SJCRH30 (cell line): ENCODE measurements at regions not wholly inside any gene's neighbourhood (a gene's known extent, or its start where the extent isn't known, plus 50 kb on each side); places are given as distances from the start of the nearest gene placed in this dataset.
"Not testable (repeated sequence)": the region's sequence is repeated elsewhere in the genome, so short reads cannot be mapped to it uniquely, and the experiment has no call there.

Source experiments
- DNase-seq, 2 experiments: peaks; one replicate each; pipeline ENCODE4 v3.0.0-alpha.2; 2015 to 2020
- H3K27ac ChIP-seq: fragments of 250-450 bp; sonication (Bioruptor Pico); 2 replicates; pipeline ENCODE4 v1.5.1; 2020; ENCODE audit warnings: mild to moderate bottlenecking, moderate library complexity
- H3K27me3 ChIP-seq: fragments of 250-450 bp; sonication (Bioruptor Pico); 2 replicates; pipeline ENCODE4 v1.5.1; 2020; ENCODE audit warnings: mild to moderate bottlenecking, moderate library complexity
- H3K36me3 ChIP-seq: fragments of 250-450 bp; sonication (Bioruptor Pico); 2 replicates; pipeline ENCODE4 v1.5.1; 2020; ENCODE audit warnings: mild to moderate bottlenecking, moderate library complexity
- H3K4me1 ChIP-seq: fragments of 250-450 bp; sonication (Bioruptor Pico); 2 replicates; pipeline ENCODE4 v1.5.1; 2020; ENCODE audit warnings: mild to moderate bottlenecking, moderate library complexity
- H3K4me3 ChIP-seq: fragments of 250-450 bp; sonication (Bioruptor Pico); 2 replicates; pipeline ENCODE4 v1.5.1; 2020; ENCODE audit warnings: mild to moderate bottlenecking, moderate library complexity
- H3K9me3 ChIP-seq: fragments of 250-450 bp; sonication (Bioruptor Pico); replicated peaks from 2 replicates; pipeline ENCODE4 v1.5.1; 2020; ENCODE audit warnings: mild to moderate bottlenecking, moderate library complexity

DNA sequence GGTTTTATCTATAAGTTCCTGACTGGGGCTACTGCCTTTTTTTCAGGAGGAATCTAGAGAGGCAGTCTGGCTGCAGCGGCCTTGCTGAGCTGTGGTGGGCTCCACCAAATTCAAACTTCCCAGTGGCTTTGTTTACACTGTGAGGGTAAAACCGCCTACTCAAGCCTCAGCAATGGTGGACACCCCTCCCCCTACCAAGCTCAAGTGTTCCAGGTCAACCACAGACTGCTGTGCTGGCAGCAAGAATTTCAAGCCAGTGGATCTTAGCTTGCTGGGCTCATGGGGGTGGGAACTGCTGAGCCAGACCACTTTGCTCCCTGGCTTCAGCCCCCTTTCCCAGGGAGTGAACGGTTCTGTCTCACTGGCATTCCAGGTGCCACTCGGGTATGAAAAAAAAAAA is 83.9 kb upstream of the WDR75 start:
- DNase-seq = peak in 1 of 2 experiments; percentile 31
- not testable (repeated sequence) for H3K36me3 ChIP-seq, H3K27me3 ChIP-seq, H3K9me3 ChIP-seq, H3K27ac ChIP-seq, H3K4me3 ChIP-seq, H3K4me1 ChIP-seq

DNA sequence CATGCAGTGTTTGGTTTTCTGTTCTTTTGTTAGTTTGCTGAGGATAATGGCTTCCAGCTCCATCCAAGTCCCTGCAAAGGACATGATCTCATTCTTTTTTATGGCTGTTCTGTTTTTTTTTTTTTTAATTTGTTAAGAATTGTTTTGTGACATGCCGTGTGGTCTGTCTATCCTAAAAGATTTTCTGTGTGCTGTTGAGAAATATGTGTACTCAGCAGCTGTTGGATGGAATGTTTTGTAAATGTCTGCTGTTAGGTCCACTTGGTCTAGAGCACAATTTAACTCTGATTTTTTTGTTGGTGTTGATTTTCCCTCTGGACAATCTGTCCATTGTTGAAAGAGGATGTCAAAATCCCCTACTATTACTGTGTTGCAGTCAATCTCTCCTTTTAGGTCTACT is 80.4 kb upstream of the WDR75 start:
- Histone ChIP-seq H3K27me3 (no peaks in the 10 kb centered on the region), H3K4me3 (no peak overlapping the region), H3K4me1 (peaks cover 10% of the 10 kb centered on the region), H3K9me3 (peaks cover 9% of the 10 kb centered on the region), H3K27ac (no peak overlapping the region), H3K36me3 (no peaks in the 10 kb centered on the region; the same call in 1 of the 2 replicates)
- DNase-seq = peak in 1 of 2 experiments; percentile 40

DNA sequence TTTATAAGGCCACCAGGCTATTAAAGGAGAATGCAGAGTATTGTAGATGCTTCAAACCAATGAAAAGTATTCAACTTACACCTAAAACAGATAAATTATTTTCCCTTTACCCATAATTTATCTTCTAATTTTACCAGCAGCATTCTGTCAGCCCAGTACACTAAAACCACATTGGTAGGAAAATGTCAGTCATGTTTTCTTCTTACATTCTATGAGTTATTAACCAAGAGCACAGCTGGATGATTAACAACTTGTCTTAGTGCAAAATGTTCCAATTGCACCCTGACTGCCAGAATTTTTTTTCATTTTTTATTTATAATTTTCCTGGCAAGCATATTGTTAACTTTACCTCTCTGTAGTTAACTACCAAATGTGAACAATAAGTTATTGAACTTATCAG is 79.0 kb upstream of the WDR75 start:
- DNase-seq = no peak
- Histone ChIP-seq H3K27ac (no peak overlapping the region), H3K4me3 (no peak overlapping the region), H3K36me3 (no peaks in the 10 kb centered on the region; the same call in 1 of the 2 replicates), H3K4me1 (peaks cover 10% of the 10 kb centered on the region), H3K27me3 (no peaks in the 10 kb centered on the region), H3K9me3 (peaks cover 9% of the 10 kb centered on the region)

- H3K27me3 ChIP-seq = no peaks in the 10 kb centered on the region
Observed at GRCh38 chr2:189363559-189363958, 77.7 kb upstream of the WDR75 start.

DNA sequence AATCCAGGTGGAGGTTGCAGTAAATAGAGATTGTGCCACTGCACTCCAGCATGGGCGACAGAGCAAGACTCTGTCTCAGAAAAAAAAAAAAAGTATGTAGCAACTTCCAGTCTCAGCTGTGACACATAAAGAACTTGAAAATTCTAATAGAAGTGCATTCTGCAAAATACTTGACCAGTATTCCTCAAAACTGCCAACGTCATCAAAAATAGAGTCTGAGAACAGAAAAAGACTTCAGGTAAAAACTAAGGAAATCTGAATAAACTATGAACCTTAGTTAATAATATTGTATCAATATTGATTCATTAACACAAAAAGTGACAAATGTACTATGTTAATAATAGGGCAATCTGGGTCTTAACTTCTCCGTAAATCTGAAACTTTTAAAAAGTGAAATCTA is 76.7 kb upstream of the WDR75 start:
- Histone ChIP-seq H3K4me3 (no peak overlapping the region), H3K27ac (no peak overlapping the region), H3K4me1 (peaks cover 10% of the 10 kb centered on the region), H3K36me3 (no peaks in the 10 kb centered on the region; the same call in 1 of the 2 replicates), H3K9me3 (peaks cover 9% of the 10 kb centered on the region), H3K27me3 (no peaks in the 10 kb centered on the region)
- DNase-seq = no peak

More at GRCh38 chr2:189363559-189363958, 77.7 kb upstream of the WDR75 start:
- Histone ChIP-seq H3K9me3 (peaks cover 9% of the 10 kb centered on the region), H3K4me3 (no peak overlapping the region), H3K27ac (no peak overlapping the region), H3K4me1 (peaks cover 10% of the 10 kb centered on the region), H3K36me3 (no peaks in the 10 kb centered on the region; the same call in 1 of the 2 replicates)
- no peak for DNase-seq

GRCh38 chr2:189366349-189366748 is 74.9 kb upstream of the WDR75 start:
- Histone ChIP-seq H3K4me1 (peaks cover 10% of the 10 kb centered on the region), H3K9me3 (peaks cover 4% of the 10 kb centered on the region), H3K4me3 (no peak overlapping the region), H3K36me3 (no peaks in the 10 kb centered on the region; the same call in 1 of the 2 replicates), H3K27ac (no peak overlapping the region), H3K27me3 (no peaks in the 10 kb centered on the region)
- DNase-seq = no peak

GRCh38 chr2:189367343-189367742 is 73.9 kb upstream of the WDR75 start:
- no peak for DNase-seq
- Histone ChIP-seq H3K27me3 (no peaks in the 10 kb centered on the region), H3K27ac (no peak overlapping the region), H3K4me3 (no peak overlapping the region), H3K4me1 (peaks cover 10% of the 10 kb centered on the region), H3K36me3 (no peaks in the 10 kb centered on the region; the same call in 1 of the 2 replicates), H3K9me3 (no peaks in the 10 kb centered on the region; the same call in 1 of the 2 replicates)

DNA sequence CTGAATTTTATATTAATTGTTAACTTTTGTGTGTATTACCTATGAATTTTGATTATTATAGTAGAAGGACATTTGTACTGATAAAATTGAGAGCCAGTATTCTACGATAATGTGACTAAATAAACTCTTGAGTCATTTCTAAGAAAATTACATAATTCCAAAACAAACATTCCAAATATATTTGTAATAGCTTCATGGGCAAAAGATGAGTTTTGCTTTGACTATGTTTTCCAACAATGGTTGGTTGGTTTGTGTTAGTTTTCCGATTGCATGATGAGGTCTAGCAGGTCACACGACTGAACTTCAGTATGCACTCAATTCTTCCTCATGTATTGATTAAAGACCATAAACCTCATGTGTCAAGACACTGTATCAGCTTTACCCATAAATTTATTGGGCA is 71.7 kb upstream of the WDR75 start:
- H3K9me3 ChIP-seq = no peaks in the 10 kb centered on the region
- H3K27me3 ChIP-seq = no peaks in the 10 kb centered on the region
- H3K27ac ChIP-seq = no peak overlapping the region
- H3K4me1 ChIP-seq = peaks cover 4% of the 10 kb centered on the region; the same call in 1 of the 2 replicates
- H3K36me3 ChIP-seq = no peaks in the 10 kb centered on the region
- DNase-seq = no peak
- no peak overlapping the region for H3K4me3 ChIP-seq

DNA sequence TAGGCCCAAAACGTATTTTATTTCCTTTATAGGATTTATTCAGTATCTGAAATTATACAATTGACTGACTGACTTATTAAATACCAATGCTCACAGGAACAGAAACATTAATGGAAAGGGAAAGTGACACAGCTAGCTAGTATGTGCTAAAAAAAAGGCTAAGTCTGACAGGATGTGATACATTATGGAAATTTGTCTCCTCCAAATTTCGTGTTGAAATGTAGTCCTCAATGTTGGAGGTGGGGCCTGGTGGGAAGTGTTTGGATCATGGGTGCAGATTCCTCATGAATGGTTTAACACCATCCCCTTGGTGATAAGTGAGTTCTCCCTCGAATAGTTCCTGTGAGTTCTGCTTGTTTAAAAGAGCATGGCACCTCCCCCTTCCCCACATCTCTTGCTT is 70.6 kb upstream of the WDR75 start:
- no peak overlapping the region for H3K4me3 ChIP-seq
- H3K36me3 ChIP-seq = no peaks in the 10 kb centered on the region
- H3K9me3 ChIP-seq = no peaks in the 10 kb centered on the region
- H3K4me1 ChIP-seq = peaks cover 5% of the 10 kb centered on the region
- no peak overlapping the region for H3K27ac ChIP-seq
- no peak for DNase-seq
- no peaks in the 10 kb centered on the region for H3K27me3 ChIP-seq

GRCh38 chr2:189372688-189373257 is 68.5 kb upstream of the WDR75 start:
- no peak overlapping the region for H3K27ac ChIP-seq
- H3K27me3 ChIP-seq = no peaks in the 10 kb centered on the region
- peaks cover 2% of the 10 kb centered on the region; the same call in 1 of the 2 replicates for H3K9me3 ChIP-seq
- DNase-seq = no peak
- H3K4me1 ChIP-seq = peaks cover 7% of the 10 kb centered on the region
- no peak overlapping the region for H3K4me3 ChIP-seq
- no peaks in the 10 kb centered on the region for H3K36me3 ChIP-seq

DNA sequence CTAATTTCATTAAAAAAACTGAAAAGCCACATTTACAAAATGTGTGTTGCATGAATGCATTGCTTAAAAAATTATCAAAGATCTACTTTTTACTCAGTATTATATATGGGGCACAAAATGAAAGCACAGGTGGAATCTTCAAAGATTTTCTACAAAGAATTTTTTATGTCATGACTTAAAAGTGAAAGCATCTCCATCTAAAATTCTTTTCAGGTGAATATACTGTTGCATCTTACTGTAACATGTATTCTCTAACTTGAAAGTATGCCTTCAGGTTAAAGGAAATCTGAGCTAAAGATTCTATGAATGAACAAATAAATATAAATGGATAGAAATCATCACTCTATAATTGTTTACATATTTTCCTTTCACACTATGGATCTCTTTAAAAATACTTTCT is 66.8 kb upstream of the WDR75 start:
- Histone ChIP-seq H3K4me1 (peaks cover 15% of the 10 kb centered on the region), H3K4me3 (no peak overlapping the region), H3K9me3 (peaks cover 4% of the 10 kb centered on the region; the same call in 1 of the 2 replicates), H3K27me3 (no peaks in the 10 kb centered on the region), H3K27ac (no peak overlapping the region), H3K36me3 (no peaks in the 10 kb centered on the region)
- DNase-seq = no peak

DNA sequence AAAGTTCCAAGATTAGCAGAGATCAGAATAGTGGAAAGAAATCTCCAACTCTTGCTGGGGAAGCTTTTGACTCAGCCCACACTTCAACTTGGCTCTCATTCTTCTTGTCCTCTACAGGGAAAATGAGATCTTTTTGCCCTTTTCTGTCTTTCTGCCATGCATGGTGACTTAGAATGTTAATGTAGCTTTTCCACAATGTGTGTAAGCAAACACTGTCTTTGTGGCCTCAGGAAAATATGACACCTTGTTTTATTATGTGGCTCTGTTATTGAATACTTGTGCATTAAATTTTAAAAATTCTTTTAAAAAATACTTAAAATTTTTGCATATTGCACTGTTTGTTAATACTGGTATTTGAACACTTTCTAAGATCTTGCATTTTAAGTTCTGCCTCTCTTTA is 65.4 kb upstream of the WDR75 start:
- H3K9me3 ChIP-seq = peaks cover 4% of the 10 kb centered on the region; the same call in 1 of the 2 replicates
- H3K4me3 ChIP-seq = no peak overlapping the region
- H3K36me3 ChIP-seq = no peaks in the 10 kb centered on the region
- no peak for DNase-seq
- no peaks in the 10 kb centered on the region for H3K27me3 ChIP-seq
- no peak overlapping the region for H3K27ac ChIP-seq
- peaks cover 29% of the 10 kb centered on the region for H3K4me1 ChIP-seq

GRCh38 chr2:189379287-189379630 is 62.0 kb upstream of the WDR75 start:
- Histone ChIP-seq H3K27ac (peak overlapping the region; percentile 31), H3K9me3 (peaks cover 7% of the 10 kb centered on the region), H3K4me3 (peak overlapping the region; percentile 0; the same call in 1 of the 2 replicates), H3K36me3 (no peaks in the 10 kb centered on the region), H3K27me3 (no peaks in the 10 kb centered on the region), H3K4me1 (peaks cover 30% of the 10 kb centered on the region)
- peak in 1 of 2 experiments; percentile 34 for DNase-seq

DNA sequence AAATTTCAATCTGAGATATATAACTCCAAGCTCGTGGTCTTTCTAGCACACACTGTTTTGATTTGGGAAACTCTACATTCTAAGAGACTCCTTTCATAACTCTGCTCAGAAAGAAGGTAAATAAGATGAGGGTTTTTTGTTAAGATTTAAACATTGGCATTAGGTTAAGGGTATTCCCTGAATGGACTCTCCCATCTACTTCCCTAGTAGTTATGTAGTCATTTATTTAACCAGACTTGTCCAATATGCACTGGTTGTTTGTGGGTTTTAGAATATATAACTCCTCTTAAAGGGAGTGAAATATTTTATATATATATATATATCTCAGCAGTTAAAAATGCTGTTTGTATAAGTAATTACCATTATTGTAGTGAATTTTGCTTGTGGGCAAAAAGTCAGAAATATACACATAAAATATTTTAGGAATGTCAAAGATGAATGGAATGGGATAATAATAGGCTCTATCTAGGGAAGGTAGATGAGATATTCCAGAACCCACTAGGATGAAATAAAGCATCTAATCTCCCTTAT is 61.5 kb upstream of the WDR75 start:
- Histone ChIP-seq H3K4me1 (peaks cover 26% of the 10 kb centered on the region), H3K4me3 (no peak overlapping the region), H3K27me3 (no peaks in the 10 kb centered on the region), H3K9me3 (peaks cover 7% of the 10 kb centered on the region), H3K27ac (peak overlapping the region; percentile 31), H3K36me3 (no peaks in the 10 kb centered on the region)
- no peak for DNase-seq

DNA sequence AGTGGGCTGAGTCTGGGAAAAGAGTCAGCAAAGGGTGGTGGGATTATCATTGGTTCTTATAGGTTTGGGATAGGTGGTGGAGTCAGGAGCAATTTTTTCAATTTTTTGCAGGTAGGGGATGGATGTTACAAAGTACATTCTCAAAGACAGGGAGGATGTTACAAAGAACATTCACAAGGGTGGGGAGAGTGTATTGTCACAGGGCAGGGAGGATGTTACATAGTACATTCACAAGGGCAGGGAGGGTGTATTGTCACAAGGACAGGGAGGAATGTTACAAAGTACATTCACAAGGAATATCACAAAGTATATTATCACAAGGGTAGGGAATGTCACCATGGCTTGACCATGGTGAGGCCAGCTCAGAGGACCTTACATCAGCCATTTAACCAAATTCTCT is 58.6 kb upstream of the WDR75 start:
- Histone ChIP-seq H3K27me3 (no peaks in the 10 kb centered on the region), H3K36me3 (no peaks in the 10 kb centered on the region), H3K9me3 (peaks cover 10% of the 10 kb centered on the region), H3K27ac (no peak overlapping the region), H3K4me3 (no peak overlapping the region), H3K4me1 (peaks cover 23% of the 10 kb centered on the region)
- DNase-seq = no peak

- peaks cover 8% of the 10 kb centered on the region for H3K9me3 ChIP-seq
- no peak overlapping the region for H3K27ac ChIP-seq
- H3K36me3 ChIP-seq = no peaks in the 10 kb centered on the region
- DNase-seq = no peak
- no peak overlapping the region for H3K4me3 ChIP-seq
- no peaks in the 10 kb centered on the region for H3K27me3 ChIP-seq
- H3K4me1 ChIP-seq = no peaks in the 10 kb centered on the region
Observed at GRCh38 chr2:189386741-189387140, 54.5 kb upstream of the WDR75 start.
